Testis (tissue), 2 donors: ENCODE measurements at regions not wholly inside any gene's neighbourhood (a gene's known extent, or its start where the extent isn't known, plus 50 kb on each side); places are given as distances from the start of the nearest gene placed in this dataset.

Experiments
- CTCF ChIP-seq, 3 experiments: fragments of 450-650 bp in 2 of 3; fragments of 200-600 bp in 1 of 3; sonication (generic) in 1 of 3; IDR thresholded peaks; one replicate each; pipeline ENCODE4 v1.5.1; 2016 to 2019; ENCODE audit warnings: antibody characterized with exemption in 3 of 3, mild to moderate bottlenecking in 2 of 3, moderate library complexity in 1 of 3
- POLR2A ChIP-seq: fragments of 450-650 bp; IDR thresholded peaks from one replicate; pipeline ENCODE4 v1.6.1; 2017; ENCODE audit warnings: antibody characterized with exemption, mild to moderate bottlenecking, moderate library complexity

- no peak for TF ChIP-seq POLR2A
- TF ChIP-seq CTCF (IDR thresholded peaks at IDR 0.05) = no peak
Observed at GRCh38 chr6:20338156-20338555, 63.5 kb upstream of the E2F3 start.
